ENCODE measurements at regions not wholly inside any gene's neighbourhood (a gene's known extent, or its start where the extent isn't known, plus 50 kb on each side); places are given as distances from the start of the nearest gene placed in this dataset.
A peak's percentile ranks its signal among the peaks of the same experiment; 100 is the strongest.
"Not testable (repeated sequence)": the region's sequence is repeated elsewhere in the genome, so short reads cannot be mapped to it uniquely, and the experiment has no call there.

- no peak for DNase-seq
- WGBS, 2 experiments (ENCODE audit: low coverage in 1 of 2, low lambda C conversion rate in 2 of 2, missing lambda C conversion rate in 2 of 2) = 5 to 13% methylated on average over 1 of the region's 1 CpG
These were observed 831.0 kb downstream of the C12orf50 start for GRCh38 chr12:87198181-87198580.

GRCh38 chr12:87196321-87196720 is 832.9 kb downstream of the C12orf50 start:
- in situ Hi-C loops (cut with MboI) = no loop called here
- Histone ChIP-seq H3K4me1 (ENCODE audit: insufficient read depth) (no peaks in the 10 kb centered on the region), H3K79me2 (ENCODE audit: insufficient read depth) (no peaks in the 10 kb centered on the region), H3K9me3 (ENCODE audit: low read depth) (no peaks in the 10 kb centered on the region), H2AFZ (no peak overlapping the region), H3F3A (ENCODE audit: insufficient read depth) (no peaks in the 10 kb centered on the region), H3K4me2 (ENCODE audit: unreplicated experiment) (no peak overlapping the region), H3K9me2 (ENCODE audit: insufficient read depth) (no peaks in the 10 kb centered on the region), H3K27me3 (replicated peaks; ENCODE audit: insufficient read depth) (no peaks in the 10 kb centered on the region), H4K20me1 (ENCODE audit: insufficient read depth) (no peaks in the 10 kb centered on the region), H3K27ac (no peak overlapping the region), H3K9ac (no peak overlapping the region), H3K36me3 (ENCODE audit: low read depth) (no peaks in the 10 kb centered on the region), H3K4me3 (no peak overlapping the region)
- 2 to 10% methylated on average over 2 of the region's 2 CpGs for WGBS, 2 experiments (ENCODE audit: low coverage in 1 of 2, low lambda C conversion rate in 2 of 2, missing lambda C conversion rate in 2 of 2)
- DNase-seq = peak; percentile 10
- TF ChIP-seq EZH2 (IDR thresholded peaks at IDR 0.05; ENCODE audit: insufficient read depth, poor library complexity, severe bottlenecking) (no peak), EZH2phosphoT487 (IDR thresholded peaks at IDR 0.05; ENCODE audit: insufficient read depth, low read depth) (no peak)

More at GRCh38 chr12:87198181-87198580, 831.0 kb downstream of the C12orf50 start:
- no peaks in the 10 kb centered on the region for H3K36me3 ChIP-seq (ENCODE audit: low read depth)
- H3K79me2 ChIP-seq (ENCODE audit: insufficient read depth) = no peaks in the 10 kb centered on the region
- TF ChIP-seq EZH2 (IDR thresholded peaks at IDR 0.05; ENCODE audit: insufficient read depth, poor library complexity, severe bottlenecking) = no peak
- no peak for TF ChIP-seq EZH2phosphoT487 (IDR thresholded peaks at IDR 0.05; ENCODE audit: insufficient read depth, low read depth)
- in situ Hi-C loops (cut with MboI) = no loop called here
- no peaks in the 10 kb centered on the region for H3K9me3 ChIP-seq (ENCODE audit: low read depth)
- no peak overlapping the region for H3K4me2 ChIP-seq (ENCODE audit: unreplicated experiment)
- no peak overlapping the region for H3K9ac ChIP-seq
- H2AFZ ChIP-seq = no peak overlapping the region
- H3K4me1 ChIP-seq (ENCODE audit: insufficient read depth) = no peaks in the 10 kb centered on the region
- no peaks in the 10 kb centered on the region for H3K9me2 ChIP-seq (ENCODE audit: insufficient read depth)
- H3K4me3 ChIP-seq = no peak overlapping the region
- H3K27ac ChIP-seq = no peak overlapping the region
- no peaks in the 10 kb centered on the region for H4K20me1 ChIP-seq (ENCODE audit: insufficient read depth)
- H3K27me3 ChIP-seq (replicated peaks; ENCODE audit: insufficient read depth) = no peaks in the 10 kb centered on the region
- H3F3A ChIP-seq (ENCODE audit: insufficient read depth) = no peaks in the 10 kb centered on the region

GRCh38 chr12:87194389-87194788 is 834.8 kb downstream of the C12orf50 start:
- H3K27me3 ChIP-seq (replicated peaks; ENCODE audit: insufficient read depth); H3K79me2 ChIP-seq (ENCODE audit: insufficient read depth); H3F3A ChIP-seq (ENCODE audit: insufficient read depth); H3K9me3 ChIP-seq (ENCODE audit: low read depth); DNase-seq; H3K4me3 ChIP-seq; in situ Hi-C loops (cut with MboI); H4K20me1 ChIP-seq (ENCODE audit: insufficient read depth); H3K4me1 ChIP-seq (ENCODE audit: insufficient read depth); H3K9ac ChIP-seq; H3K36me3 ChIP-seq (ENCODE audit: low read depth); H3K27ac ChIP-seq; H3K4me2 ChIP-seq (ENCODE audit: unreplicated experiment); H3K9me2 ChIP-seq (ENCODE audit: insufficient read depth); H2AFZ ChIP-seq: not testable (repeated sequence)

- H3K4me1 ChIP-seq (ENCODE audit: insufficient read depth) = no peaks in the 10 kb centered on the region
- H4K20me1 ChIP-seq (ENCODE audit: insufficient read depth) = no peaks in the 10 kb centered on the region
- H3K36me3 ChIP-seq (ENCODE audit: low read depth) = no peaks in the 10 kb centered on the region
- no peak for DNase-seq
- no peaks in the 10 kb centered on the region for H3K9me2 ChIP-seq (ENCODE audit: insufficient read depth)
- no peak overlapping the region for H2AFZ ChIP-seq
- H3K79me2 ChIP-seq (ENCODE audit: insufficient read depth) = no peaks in the 10 kb centered on the region
- H3K27me3 ChIP-seq (replicated peaks; ENCODE audit: insufficient read depth) = no peaks in the 10 kb centered on the region
- TF ChIP-seq EZH2 (IDR thresholded peaks at IDR 0.05; ENCODE audit: insufficient read depth, poor library complexity, severe bottlenecking) = no peak
- TF ChIP-seq EZH2phosphoT487 (IDR thresholded peaks at IDR 0.05; ENCODE audit: insufficient read depth, low read depth) = no peak
- 36 to 38% methylated on average over 5 of the region's 5 CpGs for WGBS, 2 experiments (ENCODE audit: low coverage in 1 of 2, low lambda C conversion rate in 2 of 2, missing lambda C conversion rate in 2 of 2)
- in situ Hi-C loops (cut with MboI) = no loop called here
- H3F3A ChIP-seq (ENCODE audit: insufficient read depth) = no peaks in the 10 kb centered on the region
- no peak overlapping the region for H3K27ac ChIP-seq
- H3K4me3 ChIP-seq = no peak overlapping the region
- no peaks in the 10 kb centered on the region for H3K9me3 ChIP-seq (ENCODE audit: low read depth)
- H3K9ac ChIP-seq = no peak overlapping the region
- no peak overlapping the region for H3K4me2 ChIP-seq (ENCODE audit: unreplicated experiment)
These were observed 843.8 kb downstream of the C12orf50 start for GRCh38 chr12:87185367-87185766.

GRCh38 chr12:87182696-87183233 is 846.4 kb downstream of the C12orf50 start:
- WGBS, 2 experiments (ENCODE audit: low coverage in 1 of 2, low lambda C conversion rate in 2 of 2, missing lambda C conversion rate in 2 of 2) = 32 to 37% methylated on average over 5 of the region's 5 CpGs
- Histone ChIP-seq H3K4me3 (no peak overlapping the region), H3K27me3 (replicated peaks; ENCODE audit: insufficient read depth) (no peaks in the 10 kb centered on the region), H3K36me3 (ENCODE audit: low read depth) (no peaks in the 10 kb centered on the region), H3K4me2 (ENCODE audit: unreplicated experiment) (no peak overlapping the region), H3K9me2 (ENCODE audit: insufficient read depth) (no peaks in the 10 kb centered on the region), H3K79me2 (ENCODE audit: insufficient read depth) (no peaks in the 10 kb centered on the region), H3K27ac (no peak overlapping the region), H4K20me1 (ENCODE audit: insufficient read depth) (no peaks in the 10 kb centered on the region), H3K9me3 (ENCODE audit: low read depth) (no peaks in the 10 kb centered on the region), H3K9ac (no peak overlapping the region), H2AFZ (no peak overlapping the region), H3K4me1 (ENCODE audit: insufficient read depth) (no peaks in the 10 kb centered on the region), H3F3A (ENCODE audit: insufficient read depth) (no peaks in the 10 kb centered on the region)
- TF ChIP-seq EZH2phosphoT487 (IDR thresholded peaks at IDR 0.05; ENCODE audit: insufficient read depth, low read depth) = no peak
- no peak for TF ChIP-seq EZH2 (IDR thresholded peaks at IDR 0.05; ENCODE audit: insufficient read depth, poor library complexity, severe bottlenecking)
- in situ Hi-C loops (cut with MboI) = no loop called here
- DNase-seq = no peak
